H1 (cell line): ENCODE measurements at regions not wholly inside any gene's neighbourhood (a gene's known extent, or its start where the extent isn't known, plus 50 kb on each side); places are given as distances from the start of the nearest gene placed in this dataset.

ENCODE experiments used
- BACH1 ChIP-seq: IDR thresholded peaks from 2 replicates; pipeline ENCODE4 v1.6.1; 2012; ENCODE audit warnings: low read length, improper control_type of control experiment
- CBX8 ChIP-seq: fragments of 300-800, 300-1000 bp; sonication (generic); IDR thresholded peaks from 2 replicates; pipeline ENCODE4 v1.7.1; 2016; ENCODE audit warnings: low read depth, low read length, borderline replicate concordance
- KDM5A ChIP-seq: fragments of 200-600 bp; IDR thresholded peaks from 2 replicates; pipeline ENCODE4 v1.7.1; 2012; ENCODE audit warnings: mild to moderate bottlenecking, low read length, inconsistent platforms, mixed read lengths
- MAFK ChIP-seq: IDR thresholded peaks from 2 replicates; pipeline ENCODE4 v1.6.1; 2012; ENCODE audit warnings: low read depth, mild to moderate bottlenecking, improper control_type of control experiment, low read length
- NANOG ChIP-seq: IDR thresholded peaks from 2 replicates; pipeline ENCODE4 v1.6.1; 2011; ENCODE audit warnings: low read length, low read depth, mild to moderate bottlenecking, inconsistent platforms; ENCODE audit not compliant: insufficient read depth, poor library complexity, severe bottlenecking
- POLR2A ChIP-seq, 2 experiments: IDR thresholded peaks; 1 replicate in 1 of 2; 2 replicates in 1 of 2; pipeline ENCODE4 v1.6.1; 2011; ENCODE audit warnings: low read depth in 2 of 2, low read length in 2 of 2, mild to moderate bottlenecking in 2 of 2; ENCODE audit errors: control extremely low read depth in 1 of 2
- SIX5 ChIP-seq: IDR thresholded peaks from 2 replicates; pipeline ENCODE4 v1.6.1; 2011; ENCODE audit warnings: mild to moderate bottlenecking, low read depth, low read length
- TAF7 ChIP-seq: optimal IDR thresholded peaks from 2 replicates; pipeline ENCODE3; 2011; ENCODE audit warnings: low read depth, mild to moderate bottlenecking, inconsistent platforms, low read length, moderate library complexity, borderline replicate concordance
- YY1 ChIP-seq: IDR thresholded peaks from 2 replicates; pipeline ENCODE4 v1.6.1; 2011; ENCODE audit warnings: low read depth, mild to moderate bottlenecking, low read length
- TF ChIP-seq, protein P1 (sequence below): fragments of 300-600 bp; sonication (generic); IDR thresholded peaks from 2 replicates; pipeline ENCODE4 v1.7.1; 2012; ENCODE audit warnings: low read length, moderate library complexity, mild to moderate bottlenecking, inconsistent platforms; ENCODE audit not compliant: insufficient replicate concordance
- TF ChIP-seq, protein P2 (sequence below): IDR thresholded peaks from 2 replicates; pipeline ENCODE4 v1.6.1; 2012; ENCODE audit warnings: low read length, inconsistent platforms

DNA sequence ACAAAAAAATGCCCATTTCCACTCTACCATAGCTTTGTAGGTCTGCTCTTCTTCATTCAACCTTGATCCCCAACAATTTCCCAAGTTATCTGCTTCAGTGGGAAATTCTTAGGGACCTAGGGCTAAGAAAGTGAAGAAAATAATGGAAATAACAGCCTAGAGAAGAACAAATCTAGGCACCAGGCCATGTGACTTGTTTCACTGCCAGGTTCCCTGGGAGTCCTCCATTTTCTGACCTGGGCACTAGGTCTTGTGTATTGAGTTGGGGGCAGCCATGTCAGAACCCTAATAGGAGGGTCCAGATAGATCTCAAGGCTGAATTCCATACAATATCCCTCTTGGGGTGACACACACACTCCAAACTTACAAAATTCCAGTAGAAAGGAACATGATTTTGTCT is 194.6 kb upstream of the STK26 start (continued):
- TF ChIP-seq, protein P1, sequence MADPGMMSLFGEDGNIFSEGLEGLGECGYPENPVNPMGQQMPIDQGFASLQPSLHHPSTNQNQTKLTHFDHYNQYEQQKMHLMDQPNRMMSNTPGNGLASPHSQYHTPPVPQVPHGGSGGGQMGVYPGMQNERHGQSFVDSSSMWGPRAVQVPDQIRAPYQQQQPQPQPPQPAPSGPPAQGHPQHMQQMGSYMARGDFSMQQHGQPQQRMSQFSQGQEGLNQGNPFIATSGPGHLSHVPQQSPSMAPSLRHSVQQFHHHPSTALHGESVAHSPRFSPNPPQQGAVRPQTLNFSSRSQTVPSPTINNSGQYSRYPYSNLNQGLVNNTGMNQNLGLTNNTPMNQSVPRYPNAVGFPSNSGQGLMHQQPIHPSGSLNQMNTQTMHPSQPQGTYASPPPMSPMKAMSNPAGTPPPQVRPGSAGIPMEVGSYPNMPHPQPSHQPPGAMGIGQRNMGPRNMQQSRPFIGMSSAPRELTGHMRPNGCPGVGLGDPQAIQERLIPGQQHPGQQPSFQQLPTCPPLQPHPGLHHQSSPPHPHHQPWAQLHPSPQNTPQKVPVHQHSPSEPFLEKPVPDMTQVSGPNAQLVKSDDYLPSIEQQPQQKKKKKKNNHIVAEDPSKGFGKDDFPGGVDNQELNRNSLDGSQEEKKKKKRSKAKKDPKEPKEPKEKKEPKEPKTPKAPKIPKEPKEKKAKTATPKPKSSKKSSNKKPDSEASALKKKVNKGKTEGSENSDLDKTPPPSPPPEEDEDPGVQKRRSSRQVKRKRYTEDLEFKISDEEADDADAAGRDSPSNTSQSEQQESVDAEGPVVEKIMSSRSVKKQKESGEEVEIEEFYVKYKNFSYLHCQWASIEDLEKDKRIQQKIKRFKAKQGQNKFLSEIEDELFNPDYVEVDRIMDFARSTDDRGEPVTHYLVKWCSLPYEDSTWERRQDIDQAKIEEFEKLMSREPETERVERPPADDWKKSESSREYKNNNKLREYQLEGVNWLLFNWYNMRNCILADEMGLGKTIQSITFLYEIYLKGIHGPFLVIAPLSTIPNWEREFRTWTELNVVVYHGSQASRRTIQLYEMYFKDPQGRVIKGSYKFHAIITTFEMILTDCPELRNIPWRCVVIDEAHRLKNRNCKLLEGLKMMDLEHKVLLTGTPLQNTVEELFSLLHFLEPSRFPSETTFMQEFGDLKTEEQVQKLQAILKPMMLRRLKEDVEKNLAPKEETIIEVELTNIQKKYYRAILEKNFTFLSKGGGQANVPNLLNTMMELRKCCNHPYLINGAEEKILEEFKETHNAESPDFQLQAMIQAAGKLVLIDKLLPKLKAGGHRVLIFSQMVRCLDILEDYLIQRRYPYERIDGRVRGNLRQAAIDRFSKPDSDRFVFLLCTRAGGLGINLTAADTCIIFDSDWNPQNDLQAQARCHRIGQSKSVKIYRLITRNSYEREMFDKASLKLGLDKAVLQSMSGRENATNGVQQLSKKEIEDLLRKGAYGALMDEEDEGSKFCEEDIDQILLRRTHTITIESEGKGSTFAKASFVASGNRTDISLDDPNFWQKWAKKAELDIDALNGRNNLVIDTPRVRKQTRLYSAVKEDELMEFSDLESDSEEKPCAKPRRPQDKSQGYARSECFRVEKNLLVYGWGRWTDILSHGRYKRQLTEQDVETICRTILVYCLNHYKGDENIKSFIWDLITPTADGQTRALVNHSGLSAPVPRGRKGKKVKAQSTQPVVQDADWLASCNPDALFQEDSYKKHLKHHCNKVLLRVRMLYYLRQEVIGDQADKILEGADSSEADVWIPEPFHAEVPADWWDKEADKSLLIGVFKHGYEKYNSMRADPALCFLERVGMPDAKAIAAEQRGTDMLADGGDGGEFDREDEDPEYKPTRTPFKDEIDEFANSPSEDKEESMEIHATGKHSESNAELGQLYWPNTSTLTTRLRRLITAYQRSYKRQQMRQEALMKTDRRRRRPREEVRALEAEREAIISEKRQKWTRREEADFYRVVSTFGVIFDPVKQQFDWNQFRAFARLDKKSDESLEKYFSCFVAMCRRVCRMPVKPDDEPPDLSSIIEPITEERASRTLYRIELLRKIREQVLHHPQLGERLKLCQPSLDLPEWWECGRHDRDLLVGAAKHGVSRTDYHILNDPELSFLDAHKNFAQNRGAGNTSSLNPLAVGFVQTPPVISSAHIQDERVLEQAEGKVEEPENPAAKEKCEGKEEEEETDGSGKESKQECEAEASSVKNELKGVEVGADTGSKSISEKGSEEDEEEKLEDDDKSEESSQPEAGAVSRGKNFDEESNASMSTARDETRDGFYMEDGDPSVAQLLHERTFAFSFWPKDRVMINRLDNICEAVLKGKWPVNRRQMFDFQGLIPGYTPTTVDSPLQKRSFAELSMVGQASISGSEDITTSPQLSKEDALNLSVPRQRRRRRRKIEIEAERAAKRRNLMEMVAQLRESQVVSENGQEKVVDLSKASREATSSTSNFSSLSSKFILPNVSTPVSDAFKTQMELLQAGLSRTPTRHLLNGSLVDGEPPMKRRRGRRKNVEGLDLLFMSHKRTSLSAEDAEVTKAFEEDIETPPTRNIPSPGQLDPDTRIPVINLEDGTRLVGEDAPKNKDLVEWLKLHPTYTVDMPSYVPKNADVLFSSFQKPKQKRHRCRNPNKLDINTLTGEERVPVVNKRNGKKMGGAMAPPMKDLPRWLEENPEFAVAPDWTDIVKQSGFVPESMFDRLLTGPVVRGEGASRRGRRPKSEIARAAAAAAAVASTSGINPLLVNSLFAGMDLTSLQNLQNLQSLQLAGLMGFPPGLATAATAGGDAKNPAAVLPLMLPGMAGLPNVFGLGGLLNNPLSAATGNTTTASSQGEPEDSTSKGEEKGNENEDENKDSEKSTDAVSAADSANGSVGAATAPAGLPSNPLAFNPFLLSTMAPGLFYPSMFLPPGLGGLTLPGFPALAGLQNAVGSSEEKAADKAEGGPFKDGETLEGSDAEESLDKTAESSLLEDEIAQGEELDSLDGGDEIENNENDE = no peak
- no peak for TF ChIP-seq NANOG
- TF ChIP-seq SIX5 = no peak
- TF ChIP-seq KDM5A = no peak
- TF ChIP-seq MAFK = no peak
- TF ChIP-seq POLR2A (IDR thresholded peaks at IDR 0.05; ENCODE audit: control extremely low read depth in 1 of 2, low read depth in 2 of 2, low read length in 2 of 2) = peak in 1 of 2 experiments; percentile 63; a peak in 1 of 3 replicates
- TF ChIP-seq, protein P2, sequence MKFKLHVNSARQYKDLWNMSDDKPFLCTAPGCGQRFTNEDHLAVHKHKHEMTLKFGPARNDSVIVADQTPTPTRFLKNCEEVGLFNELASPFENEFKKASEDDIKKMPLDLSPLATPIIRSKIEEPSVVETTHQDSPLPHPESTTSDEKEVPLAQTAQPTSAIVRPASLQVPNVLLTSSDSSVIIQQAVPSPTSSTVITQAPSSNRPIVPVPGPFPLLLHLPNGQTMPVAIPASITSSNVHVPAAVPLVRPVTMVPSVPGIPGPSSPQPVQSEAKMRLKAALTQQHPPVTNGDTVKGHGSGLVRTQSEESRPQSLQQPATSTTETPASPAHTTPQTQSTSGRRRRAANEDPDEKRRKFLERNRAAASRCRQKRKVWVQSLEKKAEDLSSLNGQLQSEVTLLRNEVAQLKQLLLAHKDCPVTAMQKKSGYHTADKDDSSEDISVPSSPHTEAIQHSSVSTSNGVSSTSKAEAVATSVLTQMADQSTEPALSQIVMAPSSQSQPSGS = no peak
- no peak for TF ChIP-seq CBX8
- peak; percentile 41 for TF ChIP-seq TAF7
- no peak for TF ChIP-seq BACH1
- peak; percentile 87 for TF ChIP-seq YY1
